PC-3 (cell line): ENCODE measurements at regions not wholly inside any gene's neighbourhood (a gene's known extent, or its start where the extent isn't known, plus 50 kb on each side); places are given as distances from the start of the nearest gene placed in this dataset.

ENCODE experiments used
- ATAC-seq: fragments of 200-7000 bp; cut with Tn5 transposase; 2 replicates; pipeline ENCODE4 v1.9.1; 2020; ENCODE audit warnings: mild to moderate bottlenecking, moderate library complexity
- BruUV-seq: library from RNA; stranded (reverse); fragments of 400-500 nt; replicated peaks from 2 replicates; lab custom pipeline; 2021; lab: Mats Ljungman, UMichigan
- CTCF ChIA-PET: fragments of 300-600 bp; sonication (Branson Sonifier 250); formaldehyde crosslinking; loops from one replicate; lab custom pipeline; 2022; ENCODE audit warnings: antibody characterized with exemption; lab: Charles Lee
- POLR2A ChIA-PET: fragments of 300-600 bp; sonication (Branson Sonifier 250); formaldehyde crosslinking; loops from one replicate; lab custom pipeline; 2022; ENCODE audit warnings: antibody characterized with exemption; ENCODE audit not compliant: unreplicated experiment; lab: Charles Lee
- DNase-seq: peaks from one replicate; pipeline ENCODE4 v3.0.0-alpha.2; 2015
- H2AFZ ChIP-seq: fragments of 300-600 bp; sonication (generic); 2 replicates; pipeline ENCODE4 v1.6.0; 2016; ENCODE audit warnings: antibody characterized with exemption, low read length
- H3F3A ChIP-seq: fragments of 300-600 bp; sonication (generic); one replicate; pipeline ENCODE4 v1.6.0; 2017; ENCODE audit warnings: antibody characterized with exemption, low read length, control low read depth, mild to moderate bottlenecking; ENCODE audit not compliant: unreplicated experiment
- H3K27ac ChIP-seq: fragments of 300-600 bp; sonication (generic); 2 replicates; pipeline ENCODE4 v1.5.1; 2016; ENCODE audit warnings: mild to moderate bottlenecking, low read length
- H3K27me3 ChIP-seq: fragments of 300-600 bp; sonication (generic); 2 replicates; pipeline ENCODE4 v1.6.1; 2016; ENCODE audit warnings: low read length, mixed read lengths
- H3K36me3 ChIP-seq: fragments of 300-600 bp; sonication (generic); 2 replicates; pipeline ENCODE4 v1.6.1; 2016; ENCODE audit warnings: low read depth, mixed run types, low read length, mixed read lengths
- H3K4me1 ChIP-seq: fragments of 300-600 bp; sonication (generic); 2 replicates; pipeline ENCODE4 v1.5.1; 2016; ENCODE audit warnings: low read length; ENCODE audit not compliant: insufficient read depth
- H3K4me2 ChIP-seq: fragments of 300-600 bp; sonication (generic); 2 replicates; pipeline ENCODE4 v1.6.0; 2016; ENCODE audit warnings: low read length
- H3K4me3 ChIP-seq: fragments of 300-600 bp; sonication (generic); 2 replicates; pipeline ENCODE4 v1.5.1; 2016; ENCODE audit warnings: mild to moderate bottlenecking, low read length, mixed read lengths
- H3K79me2 ChIP-seq: fragments of 300-600 bp; sonication (generic); 2 replicates; pipeline ENCODE4 v1.6.1; 2017; ENCODE audit warnings: low read length, mixed read lengths
- H3K9ac ChIP-seq: fragments of 300-600 bp; sonication (generic); 2 replicates; pipeline ENCODE4 v1.6.0; 2016; ENCODE audit warnings: mild to moderate bottlenecking, low read length
- H3K9me2 ChIP-seq: fragments of 300-600 bp; sonication (generic); replicated peaks from 2 replicates; pipeline ENCODE4 v1.6.1; 2016; ENCODE audit warnings: mixed run types, low read length, mixed read lengths
- H3K9me3 ChIP-seq: fragments of 300-600 bp; sonication (generic); 2 replicates; pipeline ENCODE4 v1.6.1; 2016; ENCODE audit warnings: low read length, mixed read lengths
- H4K20me1 ChIP-seq: fragments of 300-600 bp; sonication (generic); 2 replicates; pipeline ENCODE4 v1.6.1; 2016; ENCODE audit warnings: low read length, mixed read lengths
- EZH2 ChIP-seq: fragments of 300-600 bp; sonication (generic); IDR thresholded peaks from one replicate; pipeline ENCODE4 v1.6.1; 2017; ENCODE audit warnings: antibody characterized with exemption, mild to moderate bottlenecking, low read length; ENCODE audit not compliant: unreplicated experiment
- EZH2phosphoT487 ChIP-seq: fragments of 300-600 bp; sonication (generic); IDR thresholded peaks from 2 replicates; pipeline ENCODE4 v1.6.1; 2018; ENCODE audit warnings: mild to moderate bottlenecking, antibody characterized with exemption, low read length, borderline replicate concordance
- intact Hi-C: fragments of 100-400 bp; cut with micrococcal nuclease; formaldehyde crosslinking; loops from 2 replicates; pipeline ENCODE4 v1.9.0; 2023
- TF ChIP-seq, protein P1 (sequence below): fragments of 300-600 bp; sonication (generic); conservative IDR thresholded peaks from 2 replicates; pipeline ENCODE4 v1.5.1; 2017; ENCODE audit warnings: antibody characterized with exemption, low read depth, mild to moderate bottlenecking, low read length

DNA sequence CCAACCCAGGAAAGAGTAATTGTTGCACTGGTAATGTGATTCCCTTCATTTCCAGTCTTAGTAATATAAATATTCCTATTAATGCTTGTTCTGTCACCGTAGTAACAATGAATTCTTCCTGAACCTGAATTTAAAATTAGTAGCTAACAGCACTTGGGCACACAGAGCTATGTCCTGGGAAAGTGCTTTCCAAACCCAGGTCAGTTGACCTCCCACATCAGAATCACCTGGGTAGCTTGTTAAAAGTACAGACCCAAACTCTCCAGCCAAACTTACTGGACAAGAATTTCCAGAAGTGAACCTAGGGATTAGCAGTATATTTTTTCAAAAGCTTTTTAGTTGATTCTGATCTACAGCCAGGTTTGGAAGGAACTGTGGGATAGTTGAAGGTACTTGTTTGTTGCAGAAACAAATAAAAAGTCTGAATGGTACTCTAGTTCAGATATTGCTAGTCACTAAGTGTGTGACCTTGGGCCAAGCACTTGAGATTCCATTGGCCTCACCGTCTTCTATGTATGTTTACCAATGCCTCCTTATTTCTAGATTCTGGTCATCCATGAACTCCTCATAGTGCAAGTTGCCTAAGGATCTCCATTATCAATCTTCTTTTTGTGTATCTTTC is 192.9 kb upstream of the CNKSR2 start:
- intact Hi-C loops, result no loop called here
- H3K4me3 ChIP-seq, result no peak overlapping the region
- no peak overlapping the region for H3K27ac ChIP-seq
- no peaks in the 10 kb centered on the region for H3F3A ChIP-seq
- CTCF ChIA-PET, result no interaction called here
- no peaks in the 10 kb centered on the region for H3K27me3 ChIP-seq
- H3K9me3 ChIP-seq, result no peaks in the 10 kb centered on the region
- DNase-seq (peak; percentile 1), ATAC-seq (no peak)
- no peaks in the 10 kb centered on the region for H3K9me2 ChIP-seq
- no TSS peak for BruUV-seq
- no peak overlapping the region for H3K4me2 ChIP-seq
- POLR2A ChIA-PET, result interaction anchor here (0.6 kb wide), 1 partner anchor 52 kb away, joined by 3 read pairs; no protein-coding TSS in a partner anchor
- TF ChIP-seq, protein P1, sequence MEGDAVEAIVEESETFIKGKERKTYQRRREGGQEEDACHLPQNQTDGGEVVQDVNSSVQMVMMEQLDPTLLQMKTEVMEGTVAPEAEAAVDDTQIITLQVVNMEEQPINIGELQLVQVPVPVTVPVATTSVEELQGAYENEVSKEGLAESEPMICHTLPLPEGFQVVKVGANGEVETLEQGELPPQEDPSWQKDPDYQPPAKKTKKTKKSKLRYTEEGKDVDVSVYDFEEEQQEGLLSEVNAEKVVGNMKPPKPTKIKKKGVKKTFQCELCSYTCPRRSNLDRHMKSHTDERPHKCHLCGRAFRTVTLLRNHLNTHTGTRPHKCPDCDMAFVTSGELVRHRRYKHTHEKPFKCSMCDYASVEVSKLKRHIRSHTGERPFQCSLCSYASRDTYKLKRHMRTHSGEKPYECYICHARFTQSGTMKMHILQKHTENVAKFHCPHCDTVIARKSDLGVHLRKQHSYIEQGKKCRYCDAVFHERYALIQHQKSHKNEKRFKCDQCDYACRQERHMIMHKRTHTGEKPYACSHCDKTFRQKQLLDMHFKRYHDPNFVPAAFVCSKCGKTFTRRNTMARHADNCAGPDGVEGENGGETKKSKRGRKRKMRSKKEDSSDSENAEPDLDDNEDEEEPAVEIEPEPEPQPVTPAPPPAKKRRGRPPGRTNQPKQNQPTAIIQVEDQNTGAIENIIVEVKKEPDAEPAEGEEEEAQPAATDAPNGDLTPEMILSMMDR, result no peak
- no peak for TF ChIP-seq EZH2phosphoT487
- no peak for TF ChIP-seq EZH2
- no peaks in the 10 kb centered on the region for H3K36me3 ChIP-seq
- H4K20me1 ChIP-seq, result no peaks in the 10 kb centered on the region
- no peak overlapping the region for H2AFZ ChIP-seq
- H3K9ac ChIP-seq, result no peak overlapping the region
- H3K4me1 ChIP-seq, result no peaks in the 10 kb centered on the region
- H3K79me2 ChIP-seq, result no peaks in the 10 kb centered on the region

- H3K9ac ChIP-seq, result no peak overlapping the region
- no peak overlapping the region for H3K4me2 ChIP-seq
- no peaks in the 10 kb centered on the region for H3K4me1 ChIP-seq
- ChIA-PET CTCF (no interaction called here), POLR2A (no interaction called here)
- H2AFZ ChIP-seq, result no peak overlapping the region
- ATAC-seq (no peak), DNase-seq (no peak)
- intact Hi-C loops, result no loop called here
- BruUV-seq, result no TSS peak
- H3K9me2 ChIP-seq, result no peaks in the 10 kb centered on the region
- H4K20me1 ChIP-seq, result no peaks in the 10 kb centered on the region
- TF ChIP-seq EZH2 (no peak), EZH2phosphoT487 (no peak)
- TF ChIP-seq, protein P1, result no peak
- H3K79me2 ChIP-seq, result no peaks in the 10 kb centered on the region
- no peak overlapping the region for H3K4me3 ChIP-seq
- H3K9me3 ChIP-seq, result no peaks in the 10 kb centered on the region
- no peaks in the 10 kb centered on the region for H3K36me3 ChIP-seq
- no peak overlapping the region for H3K27ac ChIP-seq
- no peaks in the 10 kb centered on the region for H3F3A ChIP-seq
- no peaks in the 10 kb centered on the region for H3K27me3 ChIP-seq
These were observed 181.0 kb upstream of the CNKSR2 start for GRCh38 chrX:21193196-21193595.

GRCh38 chrX:21194526-21194925 is 179.7 kb upstream of the CNKSR2 start:
- CTCF ChIA-PET, result no interaction called here
- Histone ChIP-seq H2AFZ (no peak overlapping the region), H3F3A (no peaks in the 10 kb centered on the region), H3K27ac (no peak overlapping the region), H4K20me1 (no peaks in the 10 kb centered on the region), H3K4me3 (no peak overlapping the region), H3K27me3 (no peaks in the 10 kb centered on the region), H3K79me2 (no peaks in the 10 kb centered on the region), H3K9ac (no peak overlapping the region), H3K9me2 (no peaks in the 10 kb centered on the region), H3K4me1 (no peaks in the 10 kb centered on the region), H3K4me2 (no peak overlapping the region), H3K9me3 (no peaks in the 10 kb centered on the region), H3K36me3 (no peaks in the 10 kb centered on the region)
- intact Hi-C loops, result no loop called here
- no peak for ATAC-seq
- BruUV-seq, result no TSS peak
- TF ChIP-seq EZH2phosphoT487 (no peak), EZH2 (no peak)
- TF ChIP-seq, protein P1, result no peak
- POLR2A ChIA-PET, result no interaction called here
- DNase-seq, result no peak
